ENCODE measurements at regions not wholly inside any gene's neighbourhood (a gene's known extent, or its start where the extent isn't known, plus 50 kb on each side); places are given as distances from the start of the nearest gene placed in this dataset.

DNA sequence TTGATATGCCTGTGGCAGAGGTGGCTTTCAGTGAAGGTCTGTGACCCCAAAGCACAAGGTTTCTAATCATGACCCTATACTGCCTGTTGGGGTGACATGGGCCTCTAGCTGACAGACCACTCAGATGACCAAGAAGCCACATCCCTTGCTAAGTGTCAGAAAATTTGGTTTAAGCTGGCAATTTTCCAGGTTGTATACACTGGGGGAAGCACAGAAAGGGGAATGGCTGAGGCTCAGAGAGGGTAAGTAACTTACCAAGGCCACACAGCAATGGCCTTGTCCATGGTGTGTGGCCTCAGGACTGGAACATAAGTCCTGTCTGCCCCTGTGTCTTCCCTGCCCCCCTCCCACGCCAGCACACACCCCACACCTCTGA lies 66.9 kb upstream of the PRDM11 start:
- Histone ChIP-seq H3K4me3 (ENCODE audit: low read length) (no peak overlapping the region), H3K4me1 (ENCODE audit: control insufficient read depth, insufficient read depth, low read length) (peaks cover 8% of the 10 kb centered on the region), H3K9me3 (ENCODE audit: control insufficient read depth, low read depth, low read length) (no peaks in the 10 kb centered on the region), H3K27ac (ENCODE audit: low read length) (peak overlapping the region; percentile 14), H3K36me3 (ENCODE audit: control insufficient read depth, insufficient read depth, low read length) (no peaks in the 10 kb centered on the region), H3K27me3 (ENCODE audit: control insufficient read depth, insufficient read depth, low read length) (no peaks in the 10 kb centered on the region)
- WGBS (ENCODE audit: insufficient coverage, low lambda C conversion rate), result no CpG with 5 or more reads among the region's 1 CpG
- DNase-seq, result no peak

DNA sequence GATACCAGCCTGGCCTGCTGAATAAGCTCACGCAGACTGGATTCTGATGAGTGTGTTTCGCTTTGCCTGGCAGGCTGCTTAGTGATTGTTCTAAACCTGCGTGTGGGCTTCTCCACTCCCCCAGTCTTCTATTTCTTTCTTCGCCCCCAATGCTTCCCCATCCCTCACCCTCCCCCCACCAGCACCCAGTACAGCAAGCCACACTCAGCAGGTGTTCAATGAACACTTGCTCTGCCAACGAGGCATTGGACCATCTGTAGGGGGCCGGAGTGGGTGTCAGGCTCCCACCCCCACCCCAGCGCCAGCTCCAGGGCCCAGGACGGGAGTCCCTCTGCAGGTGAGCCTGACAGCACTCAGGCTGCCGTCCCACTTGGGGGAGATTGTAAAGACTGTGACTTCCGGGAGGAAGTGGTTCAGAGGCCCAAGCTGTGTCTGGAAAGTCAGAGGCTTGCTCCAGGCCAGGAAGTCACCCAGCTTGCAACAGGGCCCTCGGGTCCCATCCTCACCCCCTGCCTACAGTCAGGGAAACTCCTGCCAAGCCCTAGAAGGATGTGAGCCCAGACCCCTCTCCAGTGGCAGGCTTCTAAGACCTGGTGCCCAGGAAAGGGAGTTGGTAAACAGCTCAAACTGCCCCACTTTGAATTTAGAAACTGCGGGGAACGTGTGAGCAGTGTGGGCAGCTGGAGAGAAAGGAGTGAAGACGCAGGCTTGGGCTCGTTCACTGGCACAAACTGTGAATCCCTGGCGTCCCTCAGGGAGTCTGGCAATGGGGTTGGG lies 66.3 kb upstream of the PRDM11 start:
- Histone ChIP-seq H3K4me3 (ENCODE audit: low read length) (no peak overlapping the region), H3K27me3 (ENCODE audit: control insufficient read depth, insufficient read depth, low read length) (no peaks in the 10 kb centered on the region), H3K27ac (ENCODE audit: low read length) (peak overlapping the region; percentile 14), H3K36me3 (ENCODE audit: control insufficient read depth, insufficient read depth, low read length) (no peaks in the 10 kb centered on the region), H3K4me1 (ENCODE audit: control insufficient read depth, insufficient read depth, low read length) (peaks cover 8% of the 10 kb centered on the region), H3K9me3 (ENCODE audit: control insufficient read depth, low read depth, low read length) (no peaks in the 10 kb centered on the region)
- 60% methylated on average over 1 of the region's 16 CpGs for WGBS (ENCODE audit: insufficient coverage, low lambda C conversion rate)
- no peak for DNase-seq

GRCh38 chr11:45082744-45083543 lies 63.5 kb upstream of the PRDM11 start:
- Histone ChIP-seq H3K27me3 (ENCODE audit: control insufficient read depth, insufficient read depth, low read length) (no peaks in the 10 kb centered on the region), H3K4me3 (ENCODE audit: low read length) (no peak overlapping the region), H3K36me3 (ENCODE audit: control insufficient read depth, insufficient read depth, low read length) (no peaks in the 10 kb centered on the region), H3K9me3 (ENCODE audit: control insufficient read depth, low read depth, low read length) (no peaks in the 10 kb centered on the region), H3K4me1 (ENCODE audit: control insufficient read depth, insufficient read depth, low read length) (peaks cover 13% of the 10 kb centered on the region), H3K27ac (ENCODE audit: low read length) (no peak overlapping the region)
- no CpG with 5 or more reads among the region's 10 CpGs for WGBS (ENCODE audit: insufficient coverage, low lambda C conversion rate)
- no peak for DNase-seq

DNA sequence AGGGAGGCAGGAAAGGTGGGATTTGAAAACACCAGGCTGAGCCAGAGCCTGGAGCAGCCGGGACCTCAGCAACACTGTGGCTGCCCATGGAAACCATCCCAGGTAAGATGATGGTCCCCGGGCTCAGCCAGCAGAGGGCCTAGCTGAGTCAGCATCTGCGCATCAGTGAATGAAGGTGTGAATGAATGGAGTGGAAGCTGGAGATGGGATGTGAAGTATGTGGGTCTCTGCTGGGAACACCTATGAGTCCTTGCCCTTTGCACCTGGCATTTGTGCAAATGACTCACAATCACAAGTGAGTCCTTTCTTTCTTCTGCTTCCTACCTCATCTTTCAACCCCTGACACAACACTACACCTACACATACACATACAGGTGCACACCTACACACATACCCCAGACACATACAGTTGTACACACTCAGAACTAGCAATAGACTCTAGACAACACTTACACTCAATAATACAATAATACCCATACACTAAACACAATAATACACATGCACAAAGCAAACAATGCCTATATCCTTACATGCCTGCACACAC lies 62.8 kb upstream of the PRDM11 start:
- DNase-seq, result peak in 1 of 2 donors; percentile 37
- no peaks in the 10 kb centered on the region for H3K27me3 ChIP-seq (ENCODE audit: control insufficient read depth, insufficient read depth, low read length)
- H3K36me3 ChIP-seq (ENCODE audit: control insufficient read depth, insufficient read depth, low read length), result no peaks in the 10 kb centered on the region
- WGBS (ENCODE audit: insufficient coverage, low lambda C conversion rate), result no CpG with 5 or more reads among the region's 3 CpGs
- H3K4me1 ChIP-seq (ENCODE audit: control insufficient read depth, insufficient read depth, low read length), result peaks cover 18% of the 10 kb centered on the region
- H3K4me3 ChIP-seq (ENCODE audit: low read length), result no peak overlapping the region
- no peak overlapping the region for H3K27ac ChIP-seq (ENCODE audit: low read length)
- no peaks in the 10 kb centered on the region for H3K9me3 ChIP-seq (ENCODE audit: control insufficient read depth, low read depth, low read length)

DNA sequence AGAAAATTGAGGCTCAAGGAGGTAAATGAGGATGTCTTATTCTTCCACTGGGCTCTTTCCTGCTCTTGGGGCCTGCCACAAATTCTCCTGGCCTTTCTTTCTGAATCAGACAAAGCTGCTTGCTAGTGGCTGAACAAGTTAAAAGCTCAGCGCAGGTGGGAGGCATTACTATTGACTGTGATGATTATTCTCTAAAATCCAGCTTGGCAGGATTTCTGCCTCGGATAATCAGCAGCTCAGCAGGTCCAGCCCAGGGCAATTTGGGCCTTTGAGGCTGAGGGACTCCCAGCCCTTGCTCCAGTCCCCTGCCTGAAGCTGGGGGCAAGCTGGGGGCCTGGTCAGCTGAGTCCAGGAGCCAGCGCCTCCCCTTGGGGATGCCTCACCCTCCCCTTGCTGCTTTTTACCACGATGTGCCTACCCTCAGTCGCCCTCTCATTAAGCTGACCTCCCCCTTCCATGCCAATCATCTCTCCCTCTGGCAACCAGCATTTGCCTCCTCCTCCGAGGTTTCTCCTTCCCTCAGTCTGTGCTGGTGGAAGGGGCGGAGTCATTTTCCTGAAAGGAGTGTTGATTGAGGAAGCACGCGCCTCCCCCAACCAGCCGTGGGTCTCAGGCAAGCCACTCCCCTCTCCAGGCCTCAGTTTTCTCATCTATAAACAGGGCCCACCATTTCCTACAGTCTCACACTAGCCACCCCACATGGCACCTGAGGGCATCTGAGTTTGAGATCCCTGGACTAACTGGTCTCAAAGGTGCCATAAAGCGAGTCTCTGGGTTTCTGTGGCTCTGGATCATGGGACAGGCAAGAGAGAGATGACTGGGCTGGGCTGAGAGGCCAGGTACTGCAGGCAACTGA lies 60.6 kb upstream of the PRDM11 start:
- no peaks in the 10 kb centered on the region for H3K27me3 ChIP-seq (ENCODE audit: control insufficient read depth, insufficient read depth, low read length)
- WGBS (ENCODE audit: insufficient coverage, low lambda C conversion rate), result no CpG with 5 or more reads among the region's 11 CpGs
- no peak overlapping the region for H3K4me3 ChIP-seq (ENCODE audit: low read length)
- H3K9me3 ChIP-seq (ENCODE audit: control insufficient read depth, low read depth, low read length), result no peaks in the 10 kb centered on the region
- no peaks in the 10 kb centered on the region for H3K36me3 ChIP-seq (ENCODE audit: control insufficient read depth, insufficient read depth, low read length)
- DNase-seq, result no peak
- peaks cover 24% of the 10 kb centered on the region for H3K4me1 ChIP-seq (ENCODE audit: control insufficient read depth, insufficient read depth, low read length)
- no peak overlapping the region for H3K27ac ChIP-seq (ENCODE audit: low read length)

DNA sequence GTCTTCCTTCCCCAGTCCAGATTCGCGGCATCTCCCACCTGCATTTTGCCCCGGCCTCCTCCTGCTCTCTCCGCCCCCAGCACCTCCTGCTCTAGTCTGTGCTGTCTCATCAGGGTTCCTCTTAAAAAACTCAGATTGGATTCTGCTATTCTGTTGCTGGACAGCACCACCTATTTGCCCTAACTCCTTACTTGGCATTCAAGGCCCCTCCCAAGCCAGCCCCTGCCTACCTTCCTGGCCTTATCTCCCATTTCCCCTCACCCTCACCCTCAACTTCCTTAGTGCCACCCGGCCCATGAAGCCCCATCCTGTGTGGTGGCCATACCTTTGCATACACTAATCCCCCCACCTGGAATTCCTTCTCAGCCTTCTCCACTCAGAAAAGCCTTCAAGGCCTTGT lies 59.9 kb upstream of the PRDM11 start:
- Histone ChIP-seq H3K4me1 (ENCODE audit: control insufficient read depth, insufficient read depth, low read length) (peaks cover 24% of the 10 kb centered on the region), H3K9me3 (ENCODE audit: control insufficient read depth, low read depth, low read length) (no peaks in the 10 kb centered on the region), H3K4me3 (ENCODE audit: low read length) (no peak overlapping the region), H3K27ac (ENCODE audit: low read length) (no peak overlapping the region), H3K27me3 (ENCODE audit: control insufficient read depth, insufficient read depth, low read length) (no peaks in the 10 kb centered on the region), H3K36me3 (ENCODE audit: control insufficient read depth, insufficient read depth, low read length) (no peaks in the 10 kb centered on the region)
- DNase-seq, result no peak
- no CpG with 5 or more reads among the region's 5 CpGs for WGBS (ENCODE audit: insufficient coverage, low lambda C conversion rate)

DNA sequence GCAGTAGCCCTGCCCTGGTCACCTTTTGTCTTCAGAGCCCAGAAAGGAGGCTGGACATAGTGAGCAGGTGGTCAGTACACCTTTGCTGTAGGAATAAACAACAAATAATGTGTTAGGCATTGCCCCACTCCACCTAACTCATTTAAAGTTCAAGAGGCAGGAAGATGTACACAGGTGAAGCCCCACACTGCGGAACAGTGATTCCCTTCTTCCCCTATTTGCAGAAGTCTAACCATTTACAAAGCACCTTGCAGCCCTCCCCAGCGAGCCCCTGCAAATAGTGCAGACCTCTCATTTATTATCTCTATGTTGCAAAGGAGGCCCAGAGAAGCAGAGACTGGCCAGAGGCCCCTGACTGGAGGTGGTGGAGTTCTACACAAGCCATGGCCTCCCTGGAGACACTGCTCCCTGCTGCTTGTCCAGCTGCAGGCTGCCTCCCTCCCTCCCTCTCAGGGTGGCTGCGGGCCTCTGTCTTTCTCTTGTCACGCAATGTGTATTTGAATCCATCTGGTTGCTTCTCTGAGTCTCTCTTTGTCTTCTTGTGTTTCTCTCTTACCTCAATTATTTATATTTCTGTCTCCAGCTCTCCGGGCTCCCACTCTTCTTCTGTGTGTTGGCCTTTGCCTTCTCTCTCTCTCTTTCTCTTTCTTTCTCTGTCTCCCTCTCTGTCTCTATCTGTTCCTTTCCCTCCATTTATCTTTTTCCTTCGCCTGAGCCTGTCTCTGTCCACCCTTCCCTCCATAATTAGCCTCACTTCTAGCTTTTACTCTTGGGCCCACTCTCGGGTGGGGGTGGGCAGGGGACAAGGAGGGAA lies 59.1 kb upstream of the PRDM11 start:
- H3K9me3 ChIP-seq (ENCODE audit: control insufficient read depth, low read depth, low read length), result no peaks in the 10 kb centered on the region
- H3K4me1 ChIP-seq (ENCODE audit: control insufficient read depth, insufficient read depth, low read length), result peaks cover 24% of the 10 kb centered on the region
- DNase-seq, result no peak
- H3K27ac ChIP-seq (ENCODE audit: low read length), result peak overlapping the region; percentile 50
- H3K4me3 ChIP-seq (ENCODE audit: low read length), result no peak overlapping the region
- no peaks in the 10 kb centered on the region for H3K27me3 ChIP-seq (ENCODE audit: control insufficient read depth, insufficient read depth, low read length)
- WGBS (ENCODE audit: insufficient coverage, low lambda C conversion rate), result 54% methylated on average over 2 of the region's 7 CpGs
- no peaks in the 10 kb centered on the region for H3K36me3 ChIP-seq (ENCODE audit: control insufficient read depth, insufficient read depth, low read length)

DNA sequence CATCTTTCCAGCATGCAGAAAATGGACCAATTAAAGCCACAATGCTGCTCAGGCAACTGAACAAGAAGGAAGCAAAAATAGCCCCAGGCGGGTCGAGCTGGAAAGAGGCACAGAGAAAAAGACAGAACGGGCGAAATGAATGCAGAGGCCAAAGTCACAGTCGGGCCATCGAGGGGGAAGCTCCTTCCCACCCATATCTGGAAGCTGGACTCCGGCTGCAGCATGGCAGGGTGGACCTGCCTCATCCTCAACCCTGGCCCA lies 58.6 kb upstream of the PRDM11 start:
- no peak for DNase-seq
- Histone ChIP-seq H3K27ac (ENCODE audit: low read length) (peak overlapping the region; percentile 50), H3K36me3 (ENCODE audit: control insufficient read depth, insufficient read depth, low read length) (no peaks in the 10 kb centered on the region), H3K27me3 (ENCODE audit: control insufficient read depth, insufficient read depth, low read length) (no peaks in the 10 kb centered on the region), H3K4me1 (ENCODE audit: control insufficient read depth, insufficient read depth, low read length) (peaks cover 24% of the 10 kb centered on the region), H3K4me3 (ENCODE audit: low read length) (no peak overlapping the region), H3K9me3 (ENCODE audit: control insufficient read depth, low read depth, low read length) (no peaks in the 10 kb centered on the region)
- WGBS (ENCODE audit: insufficient coverage, low lambda C conversion rate), result no CpG with 5 or more reads among the region's 7 CpGs

GRCh38 chr11:45089251-45089650 lies 57.2 kb upstream of the PRDM11 start:
- H3K27me3 ChIP-seq (ENCODE audit: control insufficient read depth, insufficient read depth, low read length), result no peaks in the 10 kb centered on the region
- peak overlapping the region; percentile 17 for H3K27ac ChIP-seq (ENCODE audit: low read length)
- H3K4me3 ChIP-seq (ENCODE audit: low read length), result no peak overlapping the region
- DNase-seq, result no peak
- H3K36me3 ChIP-seq (ENCODE audit: control insufficient read depth, insufficient read depth, low read length), result no peaks in the 10 kb centered on the region
- peaks cover 24% of the 10 kb centered on the region for H3K4me1 ChIP-seq (ENCODE audit: control insufficient read depth, insufficient read depth, low read length)
- no peaks in the 10 kb centered on the region for H3K9me3 ChIP-seq (ENCODE audit: control insufficient read depth, low read depth, low read length)
- no CpG with 5 or more reads among the region's 2 CpGs for WGBS (ENCODE audit: insufficient coverage, low lambda C conversion rate)
